ENCODE measurements at regions not wholly inside any gene's neighbourhood (a gene's known extent, or its start where the extent isn't known, plus 50 kb on each side); places are given as distances from the start of the nearest gene placed in this dataset.

- no peak for DNase-seq
- H3K36me3 ChIP-seq: no peaks in the 10 kb centered on the region
- H3K9me3 ChIP-seq (ENCODE audit: severe bottlenecking): peaks cover 6% of the 10 kb centered on the region
- H3K27me3 ChIP-seq (ENCODE audit: insufficient read depth, low read depth, severe bottlenecking): peaks cover 52% of the 10 kb centered on the region
- H3K4me3 ChIP-seq (ENCODE audit: low read depth, low read length): no peak overlapping the region
- no peak overlapping the region for H3K27ac ChIP-seq
- no peak for TF ChIP-seq CTCF (IDR thresholded peaks at IDR 0.05; ENCODE audit: low read depth, low read length)
These were observed 297.7 kb downstream of the MSX2 start for GRCh38 chr5:175021841-175022625.

- Histone ChIP-seq H3K27me3 (ENCODE audit: insufficient read depth, low read depth, severe bottlenecking) (peaks cover 55% of the 10 kb centered on the region), H3K36me3 (no peaks in the 10 kb centered on the region), H3K27ac (no peak overlapping the region), H3K9me3 (ENCODE audit: severe bottlenecking) (peaks cover 6% of the 10 kb centered on the region), H3K4me3 (ENCODE audit: low read depth, low read length) (no peak overlapping the region)
- no peak for DNase-seq
- no peak for TF ChIP-seq CTCF (IDR thresholded peaks at IDR 0.05; ENCODE audit: low read depth, low read length)
These were observed 296.9 kb downstream of the MSX2 start for GRCh38 chr5:175021321-175021720.

- H3K4me3 ChIP-seq (ENCODE audit: low read depth, low read length): no peak overlapping the region
- no peak for TF ChIP-seq CTCF (IDR thresholded peaks at IDR 0.05; ENCODE audit: low read depth, low read length)
- no peaks in the 10 kb centered on the region for H3K9me3 ChIP-seq (ENCODE audit: severe bottlenecking)
- H3K36me3 ChIP-seq: no peaks in the 10 kb centered on the region
- H3K27ac ChIP-seq: no peak overlapping the region
- DNase-seq: no peak
- H3K27me3 ChIP-seq (ENCODE audit: insufficient read depth, low read depth, severe bottlenecking): peaks cover 71% of the 10 kb centered on the region
These were observed 290.8 kb downstream of the MSX2 start for GRCh38 chr5:175015028-175015685.

GRCh38 chr5:175013251-175013650 is 288.9 kb downstream of the MSX2 start:
- DNase-seq: no peak
- no peaks in the 10 kb centered on the region for H3K36me3 ChIP-seq
- H3K27me3 ChIP-seq (ENCODE audit: insufficient read depth, low read depth, severe bottlenecking): peaks cover 69% of the 10 kb centered on the region
- H3K27ac ChIP-seq: no peak overlapping the region
- no peak overlapping the region for H3K4me3 ChIP-seq (ENCODE audit: low read depth, low read length)
- H3K9me3 ChIP-seq (ENCODE audit: severe bottlenecking): no peaks in the 10 kb centered on the region
- TF ChIP-seq CTCF (IDR thresholded peaks at IDR 0.05; ENCODE audit: low read depth, low read length): no peak

GRCh38 chr5:175012267-175012666 is 287.9 kb downstream of the MSX2 start:
- no peaks in the 10 kb centered on the region for H3K9me3 ChIP-seq (ENCODE audit: severe bottlenecking)
- no peak for DNase-seq
- H3K36me3 ChIP-seq: no peaks in the 10 kb centered on the region
- H3K27ac ChIP-seq: no peak overlapping the region
- peaks cover 71% of the 10 kb centered on the region for H3K27me3 ChIP-seq (ENCODE audit: insufficient read depth, low read depth, severe bottlenecking)
- no peak for TF ChIP-seq CTCF (IDR thresholded peaks at IDR 0.05; ENCODE audit: low read depth, low read length)
- no peak overlapping the region for H3K4me3 ChIP-seq (ENCODE audit: low read depth, low read length)
